ENCODE measurements at regions not wholly inside any gene's neighbourhood (a gene's known extent, or its start where the extent isn't known, plus 50 kb on each side); places are given as distances from the start of the nearest gene placed in this dataset.

DNA sequence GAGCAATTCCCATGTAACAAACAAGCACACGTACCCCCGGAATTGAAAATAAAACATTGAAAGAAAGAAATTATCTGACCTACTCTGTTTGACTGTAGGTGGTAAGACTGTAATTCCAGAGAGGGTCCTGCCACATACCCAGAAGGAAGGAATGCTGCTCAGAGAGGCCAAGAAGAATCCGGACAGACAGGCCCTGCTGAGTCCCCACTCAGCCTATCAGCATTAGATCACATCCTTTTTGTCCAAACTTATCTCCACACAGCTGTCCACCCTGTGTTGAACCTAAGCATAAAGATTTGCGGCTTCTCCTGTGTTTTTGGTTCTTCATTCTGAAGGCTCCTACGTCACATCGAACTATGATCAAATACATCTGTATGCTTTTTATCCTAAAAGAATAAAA, 591.9 kb downstream of the QKI start:
- H3K36me3 ChIP-seq (ENCODE audit: control insufficient read depth, low read length) = no peaks in the 10 kb centered on the region
- no peak overlapping the region for H3K4me3 ChIP-seq (ENCODE audit: low read length)
- no peaks in the 10 kb centered on the region for H3K79me2 ChIP-seq (ENCODE audit: control insufficient read depth, low read length)
- H3K9me2 ChIP-seq (replicated peaks; ENCODE audit: control insufficient read depth, low read length) = no peaks in the 10 kb centered on the region
- TF ChIP-seq, protein P1, sequence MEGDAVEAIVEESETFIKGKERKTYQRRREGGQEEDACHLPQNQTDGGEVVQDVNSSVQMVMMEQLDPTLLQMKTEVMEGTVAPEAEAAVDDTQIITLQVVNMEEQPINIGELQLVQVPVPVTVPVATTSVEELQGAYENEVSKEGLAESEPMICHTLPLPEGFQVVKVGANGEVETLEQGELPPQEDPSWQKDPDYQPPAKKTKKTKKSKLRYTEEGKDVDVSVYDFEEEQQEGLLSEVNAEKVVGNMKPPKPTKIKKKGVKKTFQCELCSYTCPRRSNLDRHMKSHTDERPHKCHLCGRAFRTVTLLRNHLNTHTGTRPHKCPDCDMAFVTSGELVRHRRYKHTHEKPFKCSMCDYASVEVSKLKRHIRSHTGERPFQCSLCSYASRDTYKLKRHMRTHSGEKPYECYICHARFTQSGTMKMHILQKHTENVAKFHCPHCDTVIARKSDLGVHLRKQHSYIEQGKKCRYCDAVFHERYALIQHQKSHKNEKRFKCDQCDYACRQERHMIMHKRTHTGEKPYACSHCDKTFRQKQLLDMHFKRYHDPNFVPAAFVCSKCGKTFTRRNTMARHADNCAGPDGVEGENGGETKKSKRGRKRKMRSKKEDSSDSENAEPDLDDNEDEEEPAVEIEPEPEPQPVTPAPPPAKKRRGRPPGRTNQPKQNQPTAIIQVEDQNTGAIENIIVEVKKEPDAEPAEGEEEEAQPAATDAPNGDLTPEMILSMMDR (IDR thresholded peaks at IDR 0.05; ENCODE audit: low read depth, low read length, poor library complexity, severe bottlenecking) = no peak
- TF ChIP-seq EZH2phosphoT487 (IDR thresholded peaks at IDR 0.05; ENCODE audit: borderline replicate concordance, low read length) = no peak
- no peaks in the 10 kb centered on the region for H3K4me1 ChIP-seq (ENCODE audit: control insufficient read depth, low read length)
- no peaks in the 10 kb centered on the region for H3F3A ChIP-seq (ENCODE audit: control insufficient read depth, insufficient read depth)
- H3K4me2 ChIP-seq (ENCODE audit: low read length) = no peak overlapping the region
- no peaks in the 10 kb centered on the region for H4K20me1 ChIP-seq (ENCODE audit: control insufficient read depth, insufficient read depth, low read depth, low read length)
- no peaks in the 10 kb centered on the region for H3K9me3 ChIP-seq (ENCODE audit: control insufficient read depth, insufficient read depth, low read length)
- no peaks in the 10 kb centered on the region for H3K27me3 ChIP-seq (ENCODE audit: control insufficient read depth, low read length)
- H3K27ac ChIP-seq (ENCODE audit: low read depth, low read length) = no peak overlapping the region

DNA sequence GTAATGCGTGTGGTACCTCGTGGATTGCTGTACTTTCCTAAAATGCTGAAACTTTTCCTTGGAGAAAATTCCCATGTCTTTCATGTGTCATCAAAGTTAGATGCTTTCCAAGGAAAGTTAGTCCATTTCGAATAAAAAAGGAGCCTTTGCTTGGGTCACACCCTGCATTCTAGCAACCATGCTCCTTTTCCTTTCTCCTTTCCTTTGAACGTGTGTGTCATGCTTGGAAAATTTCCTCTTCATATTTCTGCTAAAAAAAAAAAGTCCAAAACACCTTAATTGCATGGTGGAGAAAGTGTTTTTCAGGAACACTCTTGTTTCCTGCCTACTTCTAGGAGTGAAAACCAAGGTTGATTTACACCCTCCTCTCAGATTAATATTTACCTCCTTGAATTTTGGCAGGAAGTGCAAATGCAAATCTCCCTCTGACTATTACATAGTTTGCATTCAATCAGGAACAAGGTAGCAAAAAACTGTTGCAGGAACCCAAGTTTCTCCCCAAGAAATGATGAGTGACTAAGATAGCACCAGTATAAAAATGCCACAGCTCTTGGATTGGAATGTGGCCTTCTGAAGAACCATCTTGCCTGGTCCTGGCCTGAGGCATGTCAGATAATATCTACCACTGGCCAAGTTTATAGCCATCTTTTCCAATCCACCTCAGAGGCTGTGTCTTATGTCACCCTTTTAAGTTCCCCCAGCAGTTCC, 590.6 kb downstream of the QKI start:
- Histone ChIP-seq H3K79me2 (ENCODE audit: control insufficient read depth, low read length) (no peaks in the 10 kb centered on the region), H3K4me2 (ENCODE audit: low read length) (no peak overlapping the region), H4K20me1 (ENCODE audit: control insufficient read depth, insufficient read depth, low read depth, low read length) (no peaks in the 10 kb centered on the region), H3K36me3 (ENCODE audit: control insufficient read depth, low read length) (no peaks in the 10 kb centered on the region), H3K4me1 (ENCODE audit: control insufficient read depth, low read length) (no peaks in the 10 kb centered on the region), H3K9me2 (replicated peaks; ENCODE audit: control insufficient read depth, low read length) (no peaks in the 10 kb centered on the region), H3K4me3 (ENCODE audit: low read length) (no peak overlapping the region), H3F3A (ENCODE audit: control insufficient read depth, insufficient read depth) (no peaks in the 10 kb centered on the region), H3K27me3 (ENCODE audit: control insufficient read depth, low read length) (no peaks in the 10 kb centered on the region), H3K27ac (ENCODE audit: low read depth, low read length) (no peak overlapping the region), H3K9me3 (ENCODE audit: control insufficient read depth, insufficient read depth, low read length) (no peaks in the 10 kb centered on the region)
- no peak for TF ChIP-seq EZH2phosphoT487 (IDR thresholded peaks at IDR 0.05; ENCODE audit: borderline replicate concordance, low read length)
- TF ChIP-seq, protein P1 (IDR thresholded peaks at IDR 0.05; ENCODE audit: low read depth, low read length, poor library complexity, severe bottlenecking) = no peak

DNA sequence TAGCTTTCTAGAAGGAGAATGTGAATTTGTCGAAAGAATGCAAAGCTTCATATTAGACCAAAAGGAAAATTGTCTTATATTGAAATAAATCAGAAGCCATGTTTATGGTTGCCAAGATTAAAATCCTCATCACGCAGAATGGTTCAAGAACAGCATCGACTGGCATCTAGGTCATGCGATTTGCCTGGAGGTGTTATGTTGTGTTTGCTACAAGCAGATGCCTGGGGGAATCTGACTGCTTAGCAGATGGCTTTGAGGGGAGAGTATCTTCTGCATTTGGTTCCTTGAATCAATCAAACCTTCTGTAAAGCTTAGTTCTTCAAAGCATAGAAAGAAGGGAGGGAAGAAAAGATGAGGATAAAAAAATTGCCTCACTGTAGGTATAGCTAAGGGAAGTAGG, 585.8 kb downstream of the QKI start:
- no peaks in the 10 kb centered on the region for H3K9me3 ChIP-seq (ENCODE audit: control insufficient read depth, insufficient read depth, low read length)
- TF ChIP-seq, protein P1 (IDR thresholded peaks at IDR 0.05; ENCODE audit: low read depth, low read length, poor library complexity, severe bottlenecking) = no peak
- no peak for TF ChIP-seq EZH2phosphoT487 (IDR thresholded peaks at IDR 0.05; ENCODE audit: borderline replicate concordance, low read length)
- H3K9me2 ChIP-seq (replicated peaks; ENCODE audit: control insufficient read depth, low read length) = no peaks in the 10 kb centered on the region
- H3K79me2 ChIP-seq (ENCODE audit: control insufficient read depth, low read length) = no peaks in the 10 kb centered on the region
- no peak overlapping the region for H3K4me3 ChIP-seq (ENCODE audit: low read length)
- no peaks in the 10 kb centered on the region for H3K4me1 ChIP-seq (ENCODE audit: control insufficient read depth, low read length)
- no peaks in the 10 kb centered on the region for H4K20me1 ChIP-seq (ENCODE audit: control insufficient read depth, insufficient read depth, low read depth, low read length)
- H3K4me2 ChIP-seq (ENCODE audit: low read length) = no peak overlapping the region
- no peaks in the 10 kb centered on the region for H3K27me3 ChIP-seq (ENCODE audit: control insufficient read depth, low read length)
- H3F3A ChIP-seq (ENCODE audit: control insufficient read depth, insufficient read depth) = no peaks in the 10 kb centered on the region
- H3K36me3 ChIP-seq (ENCODE audit: control insufficient read depth, low read length) = no peaks in the 10 kb centered on the region
- no peak overlapping the region for H3K27ac ChIP-seq (ENCODE audit: low read depth, low read length)
